ENCODE measurements at regions not wholly inside any gene's neighbourhood (a gene's known extent, or its start where the extent isn't known, plus 50 kb on each side); places are given as distances from the start of the nearest gene placed in this dataset.

DNA sequence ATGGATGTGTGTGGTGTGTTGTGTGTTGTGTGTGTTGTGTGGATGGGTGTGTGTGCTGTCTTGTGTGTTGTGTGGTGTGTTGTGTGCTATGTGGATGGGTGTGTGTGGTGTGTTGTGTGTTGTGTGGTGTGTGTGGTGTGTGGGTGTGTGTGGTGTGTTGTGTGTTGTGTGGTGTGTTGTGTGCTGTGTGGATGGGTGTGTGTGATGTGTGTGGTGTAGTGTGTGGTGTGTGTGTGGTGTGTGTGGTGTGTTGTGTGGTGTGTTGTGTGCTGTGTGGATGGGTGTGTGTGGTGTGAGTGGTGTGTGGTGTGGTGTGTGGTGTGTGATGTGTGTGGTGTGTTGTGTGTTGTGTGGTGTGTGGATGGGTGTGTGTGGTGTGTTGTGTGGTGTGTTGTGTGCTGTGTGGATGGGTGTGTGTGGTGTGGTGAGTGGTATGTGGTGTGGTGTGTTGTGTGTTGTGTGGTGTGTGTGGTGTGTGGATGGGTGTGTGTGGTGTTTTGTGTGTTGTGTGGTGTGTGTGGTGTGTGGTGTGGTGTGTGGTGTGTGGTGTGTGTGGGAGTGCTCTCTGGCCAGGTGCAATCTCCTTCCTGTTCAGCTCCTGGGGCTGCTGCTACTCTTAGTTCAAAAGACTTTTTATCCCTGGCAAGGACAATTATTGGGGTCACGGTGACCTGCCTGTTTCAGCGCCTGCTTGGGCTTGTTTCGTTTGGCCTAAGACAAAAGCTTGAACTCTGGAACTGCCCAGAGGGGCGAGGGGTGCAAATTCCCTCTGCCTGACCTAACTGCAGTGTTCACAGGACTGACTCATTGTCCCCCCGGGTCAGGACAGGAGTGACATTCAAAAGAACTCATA is 101.1 kb downstream of the UBIAD1 start:
- TF ChIP-seq, protein P1, sequence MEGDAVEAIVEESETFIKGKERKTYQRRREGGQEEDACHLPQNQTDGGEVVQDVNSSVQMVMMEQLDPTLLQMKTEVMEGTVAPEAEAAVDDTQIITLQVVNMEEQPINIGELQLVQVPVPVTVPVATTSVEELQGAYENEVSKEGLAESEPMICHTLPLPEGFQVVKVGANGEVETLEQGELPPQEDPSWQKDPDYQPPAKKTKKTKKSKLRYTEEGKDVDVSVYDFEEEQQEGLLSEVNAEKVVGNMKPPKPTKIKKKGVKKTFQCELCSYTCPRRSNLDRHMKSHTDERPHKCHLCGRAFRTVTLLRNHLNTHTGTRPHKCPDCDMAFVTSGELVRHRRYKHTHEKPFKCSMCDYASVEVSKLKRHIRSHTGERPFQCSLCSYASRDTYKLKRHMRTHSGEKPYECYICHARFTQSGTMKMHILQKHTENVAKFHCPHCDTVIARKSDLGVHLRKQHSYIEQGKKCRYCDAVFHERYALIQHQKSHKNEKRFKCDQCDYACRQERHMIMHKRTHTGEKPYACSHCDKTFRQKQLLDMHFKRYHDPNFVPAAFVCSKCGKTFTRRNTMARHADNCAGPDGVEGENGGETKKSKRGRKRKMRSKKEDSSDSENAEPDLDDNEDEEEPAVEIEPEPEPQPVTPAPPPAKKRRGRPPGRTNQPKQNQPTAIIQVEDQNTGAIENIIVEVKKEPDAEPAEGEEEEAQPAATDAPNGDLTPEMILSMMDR (conservative IDR thresholded peaks at IDR 0.05): no peak
- TF ChIP-seq EZH2 (IDR thresholded peaks at IDR 0.05; ENCODE audit: low read depth): no peak

Data from PC-9 (cell line).